Gastroesophageal sphincter (tissue), 3 donors: ENCODE measurements at regions not wholly inside any gene's neighbourhood (a gene's known extent, or its start where the extent isn't known, plus 50 kb on each side); places are given as distances from the start of the nearest gene placed in this dataset.

Experiments
- CTCF ChIP-seq, 4 experiments: fragments of 200-600 bp in 2 of 4; fragments of 450-650 bp in 2 of 4; sonication (generic) in 1 of 4; IDR thresholded peaks; one replicate each; pipeline ENCODE4 v1.5.1; 2017 to 2019; ENCODE audit warnings: antibody characterized with exemption in 4 of 4, mild to moderate bottlenecking in 2 of 4, moderate library complexity in 2 of 4
- POLR2AphosphoS5 ChIP-seq: sonication (generic); formaldehyde crosslinking; IDR thresholded peaks from one replicate; pipeline ENCODE4 v1.6.1; 2017; ENCODE audit warnings: antibody characterized with exemption

- no peak for TF ChIP-seq CTCF (IDR thresholded peaks at IDR 0.05)
- TF ChIP-seq POLR2AphosphoS5, result no peak
These were observed 492.9 kb upstream of the TBX3 start for GRCh38 chr12:115176741-115177400.
